A549 (cell line): ENCODE measurements at regions not wholly inside any gene's neighbourhood (a gene's known extent, or its start where the extent isn't known, plus 50 kb on each side); places are given as distances from the start of the nearest gene placed in this dataset.

Experiments used
- ATAC-seq, 2 experiments: fragments of 200-7000 bp in 1 of 2; fragments of >200 bp in 1 of 2; cut with Nextera tagmentation in 1 of 2; cut with Tn5 transposase in 1 of 2; 3 replicates each; pipeline versions ENCODE4 v1.8.0 to v1.9.1; 2018 to 2020; ENCODE audit warnings: mild to moderate bottlenecking in 1 of 2, moderate library complexity in 1 of 2
- CTCF ChIA-PET: fragments of 300-600 bp; sonication (Branson Sonifier 250); formaldehyde crosslinking; extraction: SDS; loops from one replicate; lab custom pipeline; 2021; ENCODE audit warnings: antibody characterized with exemption, inconsistent platforms; lab: Yijun Ruan, JAX
- POLR2A ChIA-PET: fragments of 350-600 bp; formaldehyde crosslinking; extraction: SDS; loops from one replicate; lab custom pipeline; 2021; ENCODE audit warnings: antibody characterized with exemption, inconsistent platforms; lab: Yijun Ruan, JAX
- DNase-seq, 2 experiments: peaks; one replicate each; pipeline versions ENCODE4 v3.0.0 to v3.0.0-alpha.2; 2011 to 2016; ENCODE audit warnings: low read depth in 1 of 2, low spot score in 1 of 2
- FAIRE-seq: peaks from 2 replicates; lab custom pipeline; 2011; peaks lifted over from hg19 to GRCh38; lab: Jason Lieb, UNC
- H3K27ac ChIP-seq, 2 experiments: fragments of >200 bp; sonication (Bioruptor Twin); formaldehyde crosslinking; 3 replicates each; pipeline ENCODE4 v1.5.1; 2016 to 2017
- H3K4me1 ChIP-seq: fragments of >200 bp; sonication (Bioruptor Twin); formaldehyde crosslinking; 3 replicates; pipeline ENCODE4 v1.6.1; 2016
- H3K4me2 ChIP-seq: fragments of >200 bp; sonication (Bioruptor Twin); formaldehyde crosslinking; 3 replicates; pipeline ENCODE4 v1.6.1; 2016
- H3K4me3 ChIP-seq: fragments of >200 bp; sonication (Bioruptor Twin); formaldehyde crosslinking; 3 replicates; pipeline ENCODE4 v1.5.1; 2016
- H3K9me3 ChIP-seq: fragments of >200 bp; sonication (Bioruptor Twin); formaldehyde crosslinking; 3 replicates; pipeline ENCODE4 v1.6.1; 2016
- CBX2 ChIP-seq: fragments of 200-600 bp; sonication (generic); IDR thresholded peaks from 2 replicates; pipeline ENCODE4 v1.6.1; 2016; ENCODE audit warnings: low read depth, mild to moderate bottlenecking, borderline replicate concordance
- CHD2 ChIP-seq: fragments of 150-350 bp; IDR thresholded peaks from 2 replicates; pipeline ENCODE4 v1.6.1; 2014; ENCODE audit warnings: low read length; ENCODE audit not compliant: partially characterized antibody
- CHD4 ChIP-seq: fragments of 200-600 bp; sonication (generic); IDR thresholded peaks from 2 replicates; pipeline ENCODE4 v1.6.1; 2016; ENCODE audit warnings: antibody characterized with exemption, mild to moderate bottlenecking, borderline replicate concordance
- EP300 ChIP-seq, 2 experiments: fragments of >200 bp; sonication (Bioruptor Twin); formaldehyde crosslinking; IDR thresholded peaks; 2 replicates in 1 of 2; 3 replicates in 1 of 2; pipeline ENCODE4 v1.6.1; 2016 to 2017
- FOXS1 ChIP-seq: fragments of 250-450 bp; sonication (Bioruptor Pico); IDR thresholded peaks from 2 replicates; pipeline ENCODE4 v1.5.0; 2020; ENCODE audit warnings: mild to moderate bottlenecking, moderate library complexity
- HEYL ChIP-seq: fragments of 250-450 bp; sonication (Bioruptor Pico); IDR thresholded peaks from 2 replicates; pipeline ENCODE4 v1.8.0; 2021; ENCODE audit warnings: mild to moderate bottlenecking, moderate library complexity
- KDM1A ChIP-seq: fragments of 200-600 bp; sonication (generic); IDR thresholded peaks from 2 replicates; pipeline ENCODE4 v1.6.1; 2016; ENCODE audit warnings: low read depth, mild to moderate bottlenecking
- MAZ ChIP-seq: fragments of 150-350 bp; IDR thresholded peaks from 2 replicates; pipeline ENCODE4 v1.6.1; 2014; ENCODE audit warnings: antibody characterized with exemption, low read depth, low read length, borderline replicate concordance
- MYC ChIP-seq: IDR thresholded peaks from 2 replicates; pipeline ENCODE4 v1.6.1; 2012; ENCODE audit warnings: mild to moderate bottlenecking, inconsistent platforms, low read length, improper control_type of control experiment, borderline replicate concordance
- PHF8 ChIP-seq: fragments of 200-600 bp; sonication (generic); IDR thresholded peaks from 2 replicates; pipeline ENCODE4 v1.6.1; 2016; ENCODE audit warnings: low read depth, mild to moderate bottlenecking, antibody characterized with exemption, moderate library complexity, borderline replicate concordance
- POLR2A ChIP-seq: IDR thresholded peaks from 2 replicates; pipeline ENCODE4 v1.6.1; 2012; ENCODE audit warnings: mild to moderate bottlenecking, low read length
- RAD21 ChIP-seq, 2 experiments: fragments of >200 bp in 1 of 2; sonication (Bioruptor Twin) in 1 of 2; formaldehyde crosslinking in 1 of 2; IDR thresholded peaks in 1 of 2; conservative IDR thresholded peaks in 1 of 2; 2 replicates in 1 of 2; 3 replicates in 1 of 2; pipeline ENCODE4 v1.6.1; 2012 to 2018; ENCODE audit warnings: inconsistent platforms in 1 of 2
- RCOR1 ChIP-seq: fragments of 150-350 bp; IDR thresholded peaks from 2 replicates; pipeline ENCODE4 v1.6.1; 2014; ENCODE audit warnings: antibody characterized with exemption, low read length, low read depth
- SREBF2 ChIP-seq: fragments of 450-650 bp; IDR thresholded peaks from 2 replicates; pipeline ENCODE4 v1.6.1; 2014; ENCODE audit warnings: mild to moderate bottlenecking, moderate library complexity
- TFCP2L1 ChIP-seq: fragments of 250-450 bp; sonication (Bioruptor Pico); IDR thresholded peaks from 2 replicates; pipeline ENCODE4 v1.5.0; 2021; ENCODE audit warnings: mild to moderate bottlenecking
- TP53 ChIP-seq: fragments of 250-450 bp; sonication (Bioruptor Pico); IDR thresholded peaks from 2 replicates; pipeline ENCODE4 v1.5.0; 2021; ENCODE audit warnings: mild to moderate bottlenecking, moderate library complexity
- ZFP36 ChIP-seq: fragments of 450-650 bp; IDR thresholded peaks from 2 replicates; pipeline ENCODE4 v1.6.1; 2014; ENCODE audit warnings: borderline replicate concordance; ENCODE audit not compliant: partially characterized antibody
- WGBS: methylation state at CpG from one replicate; pipeline ENCODE4 v1.1.6; 2017; ENCODE audit errors: missing lambda C conversion rate; 5-methylcytosine and 5-hydroxymethylcytosine counted together
- TF ChIP-seq, protein P1 (sequence below): fragments of 200-600 bp; sonication (generic); IDR thresholded peaks from 2 replicates; pipeline ENCODE4 v1.6.1; 2016; ENCODE audit warnings: antibody characterized with exemption, mild to moderate bottlenecking, moderate library complexity
- TF ChIP-seq, protein P2 (sequence below): IDR thresholded peaks from 2 replicates; pipeline ENCODE4 v1.6.1; 2012
- TF ChIP-seq, protein P3 (sequence below): fragments of >200 bp; sonication (Bioruptor Twin); formaldehyde crosslinking; IDR thresholded peaks from 3 replicates; pipeline ENCODE4 v1.6.1; 2016
- TF ChIP-seq, protein P4 (sequence below): fragments of 250-450 bp; sonication (Bioruptor Pico); IDR thresholded peaks from 2 replicates; pipeline ENCODE4 v1.5.0; 2020; ENCODE audit warnings: low read depth, mild to moderate bottlenecking, moderate library complexity
- TF ChIP-seq, protein P5 (sequence below): fragments of >200 bp; sonication (Bioruptor Twin); formaldehyde crosslinking; IDR thresholded peaks from 2 replicates; pipeline ENCODE4 v1.6.1; 2016
- TF ChIP-seq, protein P6 (sequence below): fragments of 150-350 bp; IDR thresholded peaks from 2 replicates; pipeline ENCODE4 v1.6.1; 2014; ENCODE audit warnings: low read depth, mild to moderate bottlenecking, low read length

DNA sequence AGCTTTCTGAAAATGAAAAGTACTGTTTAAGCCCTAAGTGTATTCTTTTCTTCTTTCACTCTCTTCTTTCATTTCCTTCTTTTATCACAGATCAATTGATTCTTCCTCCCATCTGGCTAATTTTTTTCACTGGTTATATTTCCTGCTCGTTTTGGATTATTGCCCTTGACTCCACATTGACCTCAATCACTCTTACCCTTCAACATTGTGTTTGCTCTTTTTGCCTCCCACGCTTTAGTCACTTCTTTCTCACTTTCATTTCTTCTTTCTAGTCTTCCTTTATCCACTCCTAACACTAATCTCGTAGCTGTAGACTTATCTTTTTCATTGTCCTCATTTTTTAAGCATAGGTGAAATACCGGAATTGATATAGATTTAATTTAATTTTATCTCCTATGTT is 320.3 kb upstream of the VRK2 start (continued):
- TF ChIP-seq, protein P1, sequence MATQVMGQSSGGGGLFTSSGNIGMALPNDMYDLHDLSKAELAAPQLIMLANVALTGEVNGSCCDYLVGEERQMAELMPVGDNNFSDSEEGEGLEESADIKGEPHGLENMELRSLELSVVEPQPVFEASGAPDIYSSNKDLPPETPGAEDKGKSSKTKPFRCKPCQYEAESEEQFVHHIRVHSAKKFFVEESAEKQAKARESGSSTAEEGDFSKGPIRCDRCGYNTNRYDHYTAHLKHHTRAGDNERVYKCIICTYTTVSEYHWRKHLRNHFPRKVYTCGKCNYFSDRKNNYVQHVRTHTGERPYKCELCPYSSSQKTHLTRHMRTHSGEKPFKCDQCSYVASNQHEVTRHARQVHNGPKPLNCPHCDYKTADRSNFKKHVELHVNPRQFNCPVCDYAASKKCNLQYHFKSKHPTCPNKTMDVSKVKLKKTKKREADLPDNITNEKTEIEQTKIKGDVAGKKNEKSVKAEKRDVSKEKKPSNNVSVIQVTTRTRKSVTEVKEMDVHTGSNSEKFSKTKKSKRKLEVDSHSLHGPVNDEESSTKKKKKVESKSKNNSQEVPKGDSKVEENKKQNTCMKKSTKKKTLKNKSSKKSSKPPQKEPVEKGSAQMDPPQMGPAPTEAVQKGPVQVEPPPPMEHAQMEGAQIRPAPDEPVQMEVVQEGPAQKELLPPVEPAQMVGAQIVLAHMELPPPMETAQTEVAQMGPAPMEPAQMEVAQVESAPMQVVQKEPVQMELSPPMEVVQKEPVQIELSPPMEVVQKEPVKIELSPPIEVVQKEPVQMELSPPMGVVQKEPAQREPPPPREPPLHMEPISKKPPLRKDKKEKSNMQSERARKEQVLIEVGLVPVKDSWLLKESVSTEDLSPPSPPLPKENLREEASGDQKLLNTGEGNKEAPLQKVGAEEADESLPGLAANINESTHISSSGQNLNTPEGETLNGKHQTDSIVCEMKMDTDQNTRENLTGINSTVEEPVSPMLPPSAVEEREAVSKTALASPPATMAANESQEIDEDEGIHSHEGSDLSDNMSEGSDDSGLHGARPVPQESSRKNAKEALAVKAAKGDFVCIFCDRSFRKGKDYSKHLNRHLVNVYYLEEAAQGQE: no peak
- TF ChIP-seq TP53 (CRISPR knock-in tag) (no peak), MYC (no peak), CHD2 (no peak), MAZ (no peak), RAD21 (conservative IDR thresholded peaks at IDR 0.05 in 1 of 2, IDR thresholded peaks at IDR 0.05 in 1 of 2) (no peak), CBX2 (no peak)
- TF ChIP-seq, protein P2, sequence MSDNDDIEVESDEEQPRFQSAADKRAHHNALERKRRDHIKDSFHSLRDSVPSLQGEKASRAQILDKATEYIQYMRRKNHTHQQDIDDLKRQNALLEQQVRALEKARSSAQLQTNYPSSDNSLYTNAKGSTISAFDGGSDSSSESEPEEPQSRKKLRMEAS: no peak

DNA sequence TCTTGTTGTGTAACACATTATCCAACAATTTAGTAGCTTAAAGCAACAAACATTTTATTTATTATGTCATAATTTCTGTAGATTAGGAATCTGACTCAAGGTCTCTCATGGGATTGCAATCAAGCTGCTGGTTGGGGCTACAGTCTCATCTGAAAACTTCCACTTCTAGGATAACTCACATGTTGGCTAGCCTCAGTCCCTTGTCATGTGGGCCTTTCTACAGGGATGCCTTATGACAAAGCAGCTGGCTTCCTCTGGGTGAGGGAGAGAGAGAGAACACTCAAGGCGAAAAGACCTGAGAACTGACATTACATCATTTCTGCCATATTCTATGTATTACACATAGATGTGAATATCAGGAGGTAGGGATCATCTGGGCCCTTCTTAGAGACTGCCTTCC is 317.9 kb upstream of the VRK2 start:
- POLR2A ChIA-PET: no interaction called here
- TF ChIP-seq, protein P3, sequence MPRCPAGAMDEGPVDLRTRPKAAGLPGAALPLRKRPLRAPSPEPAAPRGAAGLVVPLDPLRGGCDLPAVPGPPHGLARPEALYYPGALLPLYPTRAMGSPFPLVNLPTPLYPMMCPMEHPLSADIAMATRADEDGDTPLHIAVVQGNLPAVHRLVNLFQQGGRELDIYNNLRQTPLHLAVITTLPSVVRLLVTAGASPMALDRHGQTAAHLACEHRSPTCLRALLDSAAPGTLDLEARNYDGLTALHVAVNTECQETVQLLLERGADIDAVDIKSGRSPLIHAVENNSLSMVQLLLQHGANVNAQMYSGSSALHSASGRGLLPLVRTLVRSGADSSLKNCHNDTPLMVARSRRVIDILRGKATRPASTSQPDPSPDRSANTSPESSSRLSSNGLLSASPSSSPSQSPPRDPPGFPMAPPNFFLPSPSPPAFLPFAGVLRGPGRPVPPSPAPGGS: no peak
- TF ChIP-seq HEYL (CRISPR knock-in tag) (no peak), PHF8 (no peak), ZFP36 (no peak)
- Histone ChIP-seq H3K4me1 (no peaks in the 10 kb centered on the region), H3K27ac (no peak overlapping the region), H3K4me2 (no peak overlapping the region), H3K4me3 (no peak overlapping the region), H3K9me3 (no peaks in the 10 kb centered on the region)
- no peak for FAIRE-seq
- 92% methylated on average over 1 of the region's 1 CpG for WGBS
- no peak for DNase-seq
- CTCF ChIA-PET: no interaction called here
- ATAC-seq: no peak

DNA sequence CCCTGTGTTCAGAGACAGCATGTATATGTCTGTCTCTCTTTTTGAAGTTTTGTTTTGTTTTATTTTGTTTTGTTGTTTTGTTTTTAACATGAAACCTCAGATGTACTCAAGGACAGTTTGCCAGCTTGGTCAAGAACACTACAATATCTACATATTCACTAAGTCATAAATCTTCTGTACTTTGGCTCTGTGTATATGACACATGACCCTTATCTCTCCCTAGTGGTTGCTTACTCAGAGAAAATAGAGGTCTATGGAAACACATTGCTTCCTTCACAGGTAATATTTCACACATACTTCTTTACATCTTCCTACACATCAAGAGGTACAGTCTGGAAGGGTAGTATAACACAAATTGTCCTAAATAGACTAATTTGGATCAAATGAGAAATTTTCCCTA is 312.6 kb upstream of the VRK2 start:
- POLR2A ChIA-PET: no interaction called here
- no peaks in the 10 kb centered on the region for H3K9me3 ChIP-seq
- TF ChIP-seq SREBF2 (no peak), KDM1A (no peak), CBX2 (no peak), FOXS1 (CRISPR knock-in tag) (no peak), POLR2A (no peak), ZFP36 (no peak), RCOR1 (no peak), TFCP2L1 (CRISPR knock-in tag) (no peak), CHD4 (no peak), EP300 (IDR thresholded peaks at IDR 0.05) (no peak)
- TF ChIP-seq, protein P4, sequence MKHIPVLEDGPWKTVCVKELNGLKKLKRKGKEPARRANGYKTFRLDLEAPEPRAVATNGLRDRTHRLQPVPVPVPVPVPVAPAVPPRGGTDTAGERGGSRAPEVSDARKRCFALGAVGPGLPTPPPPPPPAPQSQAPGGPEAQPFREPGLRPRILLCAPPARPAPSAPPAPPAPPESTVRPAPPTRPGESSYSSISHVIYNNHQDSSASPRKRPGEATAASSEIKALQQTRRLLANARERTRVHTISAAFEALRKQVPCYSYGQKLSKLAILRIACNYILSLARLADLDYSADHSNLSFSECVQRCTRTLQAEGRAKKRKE: no peak
- TF ChIP-seq, protein P5, sequence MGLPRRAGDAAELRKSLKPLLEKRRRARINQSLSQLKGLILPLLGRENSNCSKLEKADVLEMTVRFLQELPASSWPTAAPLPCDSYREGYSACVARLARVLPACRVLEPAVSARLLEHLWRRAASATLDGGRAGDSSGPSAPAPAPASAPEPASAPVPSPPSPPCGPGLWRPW: no peak
- TF ChIP-seq, protein P6, sequence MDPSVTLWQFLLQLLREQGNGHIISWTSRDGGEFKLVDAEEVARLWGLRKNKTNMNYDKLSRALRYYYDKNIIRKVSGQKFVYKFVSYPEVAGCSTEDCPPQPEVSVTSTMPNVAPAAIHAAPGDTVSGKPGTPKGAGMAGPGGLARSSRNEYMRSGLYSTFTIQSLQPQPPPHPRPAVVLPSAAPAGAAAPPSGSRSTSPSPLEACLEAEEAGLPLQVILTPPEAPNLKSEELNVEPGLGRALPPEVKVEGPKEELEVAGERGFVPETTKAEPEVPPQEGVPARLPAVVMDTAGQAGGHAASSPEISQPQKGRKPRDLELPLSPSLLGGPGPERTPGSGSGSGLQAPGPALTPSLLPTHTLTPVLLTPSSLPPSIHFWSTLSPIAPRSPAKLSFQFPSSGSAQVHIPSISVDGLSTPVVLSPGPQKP: no peak
- TF ChIP-seq, all 56 proteins: peak for 0
- CTCF ChIA-PET: interaction anchor here (1.2 kb wide), 1 partner anchor 26 kb away, joined by 3 read pairs; no protein-coding TSS in a partner anchor
- FAIRE-seq: no peak
- no peak overlapping the region for H3K27ac ChIP-seq
- H3K4me3 ChIP-seq: no peak overlapping the region
- no peak overlapping the region for H3K4me2 ChIP-seq
- DNase-seq: no peak
- ATAC-seq: no peak
- H3K4me1 ChIP-seq: no peaks in the 10 kb centered on the region
